GM12875 (cell line): ENCODE measurements at regions not wholly inside any gene's neighbourhood (a gene's known extent, or its start where the extent isn't known, plus 50 kb on each side); places are given as distances from the start of the nearest gene placed in this dataset.

Source experiments
- H3K4me3 ChIP-seq: one replicate; pipeline ENCODE4 v1.5.1; 2011; ENCODE audit warnings: low read depth, low read length, control low read depth
- TF ChIP-seq, protein P1 (sequence below): IDR thresholded peaks from 2 replicates; pipeline ENCODE4 v1.5.1; 2011; ENCODE audit warnings: low read depth, mild to moderate bottlenecking, control low read depth, inconsistent platforms, low read length, moderate library complexity, borderline replicate concordance; ENCODE audit not compliant: insufficient read depth

DNA sequence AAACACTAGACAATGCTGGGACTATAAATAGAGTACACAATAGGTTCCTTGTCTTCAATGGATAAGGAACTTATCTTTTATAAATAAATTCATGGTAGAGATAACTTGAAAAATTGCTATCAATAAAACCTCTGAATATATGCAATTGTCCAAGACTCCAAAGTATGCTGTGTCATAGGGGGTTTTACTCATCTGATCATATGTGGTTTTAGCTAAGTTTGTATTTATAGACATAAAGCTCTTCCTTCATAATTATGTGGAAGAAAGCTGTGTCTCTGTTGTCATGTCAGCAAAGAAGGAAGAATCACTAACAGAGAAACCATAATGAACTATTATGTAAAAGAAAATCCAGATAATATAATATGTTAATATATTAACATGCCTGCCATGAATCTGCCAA is 111.5 kb upstream of the ATXN7L3B start:
- TF ChIP-seq, protein P1, sequence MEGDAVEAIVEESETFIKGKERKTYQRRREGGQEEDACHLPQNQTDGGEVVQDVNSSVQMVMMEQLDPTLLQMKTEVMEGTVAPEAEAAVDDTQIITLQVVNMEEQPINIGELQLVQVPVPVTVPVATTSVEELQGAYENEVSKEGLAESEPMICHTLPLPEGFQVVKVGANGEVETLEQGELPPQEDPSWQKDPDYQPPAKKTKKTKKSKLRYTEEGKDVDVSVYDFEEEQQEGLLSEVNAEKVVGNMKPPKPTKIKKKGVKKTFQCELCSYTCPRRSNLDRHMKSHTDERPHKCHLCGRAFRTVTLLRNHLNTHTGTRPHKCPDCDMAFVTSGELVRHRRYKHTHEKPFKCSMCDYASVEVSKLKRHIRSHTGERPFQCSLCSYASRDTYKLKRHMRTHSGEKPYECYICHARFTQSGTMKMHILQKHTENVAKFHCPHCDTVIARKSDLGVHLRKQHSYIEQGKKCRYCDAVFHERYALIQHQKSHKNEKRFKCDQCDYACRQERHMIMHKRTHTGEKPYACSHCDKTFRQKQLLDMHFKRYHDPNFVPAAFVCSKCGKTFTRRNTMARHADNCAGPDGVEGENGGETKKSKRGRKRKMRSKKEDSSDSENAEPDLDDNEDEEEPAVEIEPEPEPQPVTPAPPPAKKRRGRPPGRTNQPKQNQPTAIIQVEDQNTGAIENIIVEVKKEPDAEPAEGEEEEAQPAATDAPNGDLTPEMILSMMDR, result no peak
- no peak overlapping the region for H3K4me3 ChIP-seq

DNA sequence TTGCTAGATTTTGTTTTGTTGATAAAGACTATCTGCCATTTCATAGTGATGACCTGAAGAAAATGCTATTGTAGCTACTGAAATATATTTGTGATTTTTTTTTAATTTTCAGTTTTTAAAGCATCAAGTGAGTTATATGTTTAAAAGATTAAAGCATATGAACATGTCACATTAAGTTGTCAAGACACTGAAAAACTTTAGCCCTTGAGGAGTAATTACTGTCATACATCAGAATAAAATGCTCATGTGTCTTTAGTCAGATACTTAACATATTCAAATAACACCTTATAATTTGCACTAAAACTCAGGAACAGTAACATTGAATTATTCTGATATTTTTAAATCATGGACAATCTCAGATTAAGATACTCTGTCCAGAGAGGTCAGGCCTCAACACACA is 108.1 kb upstream of the ATXN7L3B start:
- H3K4me3 ChIP-seq, result no peak overlapping the region
- TF ChIP-seq, protein P1, result no peak

DNA sequence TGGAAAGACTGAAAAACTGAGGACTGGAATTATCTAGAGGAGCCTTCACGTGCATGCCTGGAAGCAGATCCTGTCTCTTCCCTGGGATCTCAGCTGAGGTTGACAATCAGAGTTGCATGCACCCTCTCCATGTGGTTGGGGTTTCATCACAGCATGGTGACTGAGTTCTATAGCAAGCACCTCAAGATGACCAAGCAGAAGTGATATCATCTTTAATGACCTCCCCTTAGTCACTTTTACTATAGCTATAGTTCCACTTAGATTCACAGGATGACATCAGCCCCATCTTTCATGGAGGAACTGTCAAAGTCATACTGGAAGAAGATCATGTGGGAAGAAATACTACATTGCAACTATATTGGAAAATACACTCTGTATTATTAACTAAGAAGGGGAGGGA is 105.8 kb upstream of the ATXN7L3B start:
- TF ChIP-seq, protein P1, result no peak
- H3K4me3 ChIP-seq, result no peak overlapping the region

DNA sequence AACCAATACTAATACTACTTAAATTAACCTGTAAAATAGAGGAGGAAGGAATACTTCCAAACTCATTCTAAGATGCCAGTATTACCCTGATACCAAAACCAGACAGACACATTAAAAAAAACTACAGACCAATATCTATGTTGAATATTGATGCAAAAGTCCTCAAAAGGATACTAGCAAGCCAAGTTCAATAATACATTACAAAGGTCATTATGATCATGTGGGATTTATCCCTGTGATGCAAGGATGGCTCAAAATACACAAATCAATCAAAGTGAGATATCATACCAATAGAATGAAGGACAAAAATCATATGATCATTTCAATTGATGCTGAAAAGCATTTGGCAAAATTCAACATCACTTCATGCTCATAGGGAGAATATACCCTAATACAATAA is 97.2 kb upstream of the ATXN7L3B start:
- no peak overlapping the region for H3K4me3 ChIP-seq
- TF ChIP-seq, protein P1, result no peak

DNA sequence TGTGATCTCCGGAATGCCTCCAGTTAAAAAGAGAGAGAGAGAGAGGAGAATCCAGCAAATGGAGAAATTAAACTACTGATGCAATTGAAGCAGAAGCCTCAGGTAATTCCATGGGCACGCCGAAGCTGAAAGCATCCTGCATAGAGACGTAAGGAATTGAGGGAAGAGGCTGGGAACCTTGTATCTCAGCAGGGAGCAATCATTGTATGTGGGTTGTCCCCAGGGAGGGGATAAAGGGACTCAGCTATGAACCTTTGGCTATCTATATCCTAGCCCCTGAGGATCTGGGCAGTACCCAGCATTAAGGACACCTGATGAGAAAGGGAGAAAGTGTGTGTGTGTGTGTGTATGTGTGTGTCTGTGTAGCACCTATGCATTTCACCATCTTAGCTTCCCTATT is 95.8 kb upstream of the ATXN7L3B start:
- no peak overlapping the region for H3K4me3 ChIP-seq
- TF ChIP-seq, protein P1, result no peak

DNA sequence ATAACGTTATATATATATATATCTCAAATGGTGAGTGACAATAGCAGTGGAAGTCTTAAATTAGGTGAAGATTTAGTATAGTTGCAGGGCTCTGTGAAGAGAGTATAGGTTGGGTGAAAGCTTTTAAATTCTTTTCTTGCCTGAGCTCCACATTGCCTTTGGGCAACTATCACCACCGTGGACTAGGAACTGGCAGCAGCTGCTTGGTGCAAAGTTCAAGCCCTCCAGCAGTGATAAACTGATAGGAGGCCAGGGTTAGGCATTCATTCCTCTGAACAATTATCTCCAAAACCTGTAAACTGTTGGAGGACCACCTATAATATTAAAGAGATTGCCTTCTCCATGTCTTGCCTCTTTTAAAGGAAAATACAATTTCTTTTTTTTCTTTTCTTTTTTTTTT is 91.2 kb upstream of the ATXN7L3B start:
- TF ChIP-seq, protein P1, result no peak
- no peak overlapping the region for H3K4me3 ChIP-seq

DNA sequence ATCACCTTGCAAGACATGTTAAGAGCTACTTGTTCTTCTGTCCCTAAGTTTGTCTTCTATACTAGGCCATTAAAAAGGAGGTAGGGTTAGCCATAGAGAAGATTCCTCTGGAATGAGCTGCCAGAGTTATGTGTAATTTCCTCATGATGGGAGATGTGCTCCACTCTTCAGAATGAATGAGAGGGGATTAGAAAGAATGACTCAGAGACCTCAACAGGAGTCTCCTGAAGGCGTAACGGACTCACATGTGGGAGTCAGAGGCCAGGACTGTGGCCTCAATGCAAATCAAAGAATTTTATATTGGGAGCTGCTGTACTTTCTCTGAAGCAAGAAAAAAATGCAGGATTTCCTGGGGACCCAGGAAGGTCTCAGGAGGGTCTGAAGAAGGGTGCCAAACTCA is 87.8 kb upstream of the ATXN7L3B start:
- no peak overlapping the region for H3K4me3 ChIP-seq
- TF ChIP-seq, protein P1, result no peak
